ENCODE measurements at regions not wholly inside any gene's neighbourhood (a gene's known extent, or its start where the extent isn't known, plus 50 kb on each side); places are given as distances from the start of the nearest gene placed in this dataset.

DNA sequence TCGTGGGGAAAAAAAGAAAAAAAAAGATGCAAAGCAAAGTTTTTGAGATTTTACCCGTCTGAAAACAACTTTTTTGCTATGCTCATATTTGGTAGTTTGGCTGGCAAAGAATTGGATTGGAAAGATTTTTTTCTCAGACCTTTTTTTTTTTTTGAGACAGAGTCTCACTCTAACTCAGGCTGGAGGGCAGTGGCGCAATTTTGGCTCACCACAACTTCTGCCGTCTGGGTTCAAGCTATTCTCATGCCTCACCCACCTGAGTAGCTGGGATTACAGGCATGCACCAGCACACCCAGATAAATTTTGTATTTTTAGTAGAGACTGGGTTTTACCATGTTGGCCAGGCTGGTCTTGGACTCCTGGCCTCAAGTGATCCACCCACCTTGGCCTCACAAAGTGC is 56.3 kb upstream of the TANC1 start:
- TF ChIP-seq, protein P1, sequence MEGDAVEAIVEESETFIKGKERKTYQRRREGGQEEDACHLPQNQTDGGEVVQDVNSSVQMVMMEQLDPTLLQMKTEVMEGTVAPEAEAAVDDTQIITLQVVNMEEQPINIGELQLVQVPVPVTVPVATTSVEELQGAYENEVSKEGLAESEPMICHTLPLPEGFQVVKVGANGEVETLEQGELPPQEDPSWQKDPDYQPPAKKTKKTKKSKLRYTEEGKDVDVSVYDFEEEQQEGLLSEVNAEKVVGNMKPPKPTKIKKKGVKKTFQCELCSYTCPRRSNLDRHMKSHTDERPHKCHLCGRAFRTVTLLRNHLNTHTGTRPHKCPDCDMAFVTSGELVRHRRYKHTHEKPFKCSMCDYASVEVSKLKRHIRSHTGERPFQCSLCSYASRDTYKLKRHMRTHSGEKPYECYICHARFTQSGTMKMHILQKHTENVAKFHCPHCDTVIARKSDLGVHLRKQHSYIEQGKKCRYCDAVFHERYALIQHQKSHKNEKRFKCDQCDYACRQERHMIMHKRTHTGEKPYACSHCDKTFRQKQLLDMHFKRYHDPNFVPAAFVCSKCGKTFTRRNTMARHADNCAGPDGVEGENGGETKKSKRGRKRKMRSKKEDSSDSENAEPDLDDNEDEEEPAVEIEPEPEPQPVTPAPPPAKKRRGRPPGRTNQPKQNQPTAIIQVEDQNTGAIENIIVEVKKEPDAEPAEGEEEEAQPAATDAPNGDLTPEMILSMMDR (IDR thresholded peaks at IDR 0.05; ENCODE audit: insufficient read depth, low read depth, low read length, missing control alignments), result no peak
- H3K4me3 ChIP-seq (ENCODE audit: low read depth, low read length), result no peak overlapping the region
- DNase-seq (ENCODE audit: low read depth), result no peak

DNA sequence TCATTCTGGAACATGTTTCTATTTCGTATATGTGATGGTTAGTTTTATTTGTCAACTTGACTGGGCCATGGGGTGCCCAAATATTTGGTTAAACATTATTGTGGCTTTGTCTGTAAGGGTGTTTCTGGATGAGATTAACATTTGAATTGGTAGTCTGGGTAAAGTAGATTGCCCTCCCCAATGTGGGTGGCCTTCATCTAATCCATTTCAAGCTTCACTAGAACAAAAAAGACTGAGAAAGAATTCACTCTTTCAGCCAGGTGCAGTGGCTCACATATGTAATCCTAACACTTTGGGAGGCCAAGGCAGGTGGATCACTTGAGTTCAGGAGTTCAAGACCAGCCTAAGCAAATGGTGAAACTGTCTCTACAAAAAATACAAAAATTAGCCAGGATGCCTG is 55.7 kb upstream of the TANC1 start:
- no peak for DNase-seq (ENCODE audit: low read depth)
- TF ChIP-seq, protein P1 (IDR thresholded peaks at IDR 0.05; ENCODE audit: insufficient read depth, low read depth, low read length, missing control alignments), result no peak
- no peak overlapping the region for H3K4me3 ChIP-seq (ENCODE audit: low read depth, low read length)

DNA sequence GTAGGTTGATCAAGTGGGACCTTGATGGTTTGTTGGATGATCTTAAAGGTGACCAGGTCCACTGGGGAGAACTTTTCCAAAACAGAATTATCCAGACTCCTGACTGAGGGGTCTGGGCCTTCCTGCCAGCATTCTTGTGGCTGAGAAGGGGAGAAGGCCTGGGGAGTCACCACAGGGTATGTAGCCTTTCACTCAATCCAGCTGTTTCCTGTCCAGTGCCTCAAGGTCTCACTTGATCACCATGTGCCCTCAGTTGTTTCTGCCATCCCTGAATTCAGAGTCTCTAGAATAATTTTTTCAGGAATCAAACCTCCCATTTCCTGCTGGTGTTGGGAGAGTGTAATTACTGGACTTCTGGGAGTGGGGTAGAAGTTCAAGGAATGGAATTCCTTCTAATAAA is 54.4 kb upstream of the TANC1 start:
- H3K4me3 ChIP-seq (ENCODE audit: low read depth, low read length), result no peak overlapping the region
- DNase-seq (ENCODE audit: low read depth), result no peak
- TF ChIP-seq, protein P1 (IDR thresholded peaks at IDR 0.05; ENCODE audit: insufficient read depth, low read depth, low read length, missing control alignments), result no peak

DNA sequence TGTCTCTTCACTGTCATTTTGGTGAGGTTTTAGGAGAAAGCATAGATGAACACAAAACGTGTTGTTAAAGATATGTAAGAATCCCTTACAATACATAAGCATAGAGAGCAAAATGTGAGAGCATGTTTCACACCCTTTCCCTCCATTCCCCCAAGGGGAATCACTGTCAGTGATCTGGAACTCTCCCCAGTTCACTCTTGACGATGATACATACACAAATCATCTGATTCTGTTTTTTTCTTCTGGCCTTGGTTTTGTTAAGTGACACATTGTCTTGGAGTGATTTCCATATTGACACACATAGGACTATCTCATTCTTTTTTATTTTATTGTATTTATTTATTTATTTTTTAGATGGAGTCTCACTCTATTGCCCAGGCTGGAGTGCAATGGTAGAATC is 53.7 kb upstream of the TANC1 start:
- TF ChIP-seq, protein P1 (IDR thresholded peaks at IDR 0.05; ENCODE audit: insufficient read depth, low read depth, low read length, missing control alignments), result no peak
- no peak for DNase-seq (ENCODE audit: low read depth)

DNA sequence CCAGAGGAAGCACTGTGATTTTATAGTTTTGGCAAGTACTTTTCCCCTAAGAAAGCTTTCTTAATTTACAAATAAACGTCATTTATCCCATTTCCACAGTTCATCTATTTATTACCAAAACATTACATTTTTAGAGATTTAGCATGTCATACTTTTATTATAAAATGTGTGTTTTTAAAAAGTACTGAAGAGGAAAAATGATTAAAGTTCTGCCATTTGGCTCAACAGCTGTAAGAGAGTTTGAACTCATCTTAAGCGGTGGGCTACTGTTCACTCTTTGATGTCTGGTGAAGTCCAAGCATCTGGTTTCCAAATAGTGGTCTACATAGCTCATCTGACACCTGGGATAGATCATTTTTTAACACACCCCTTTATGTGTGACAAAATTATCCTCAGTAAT is 51.3 kb upstream of the TANC1 start:
- no peak overlapping the region for H3K4me3 ChIP-seq (ENCODE audit: low read depth, low read length)
- no peak for DNase-seq (ENCODE audit: low read depth)
- TF ChIP-seq, protein P1 (IDR thresholded peaks at IDR 0.05; ENCODE audit: insufficient read depth, low read depth, low read length, missing control alignments), result no peak

More for the DNA sequence above, 53.7 kb upstream of the TANC1 start:
- no peak overlapping the region for H3K4me3 ChIP-seq (ENCODE audit: low read depth, low read length)

DNA sequence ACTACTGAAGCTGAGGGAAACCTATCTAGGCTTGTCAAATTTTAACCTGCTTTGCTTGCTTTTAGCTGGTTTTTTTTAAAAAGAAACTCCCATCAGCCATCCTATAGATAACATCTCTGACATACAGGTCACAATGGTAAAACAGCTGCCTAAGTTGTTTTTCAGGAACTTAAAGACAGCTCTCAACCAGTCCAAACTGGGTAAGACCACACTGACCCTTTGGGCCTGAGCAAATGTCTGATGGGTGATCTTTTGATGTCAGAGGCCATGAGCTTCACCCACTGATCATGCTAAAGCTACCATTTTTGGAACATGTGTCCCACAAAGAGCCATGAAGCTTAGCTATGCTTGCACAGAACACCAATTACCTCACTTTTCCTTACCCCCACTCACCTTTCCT is 50.0 kb upstream of the TANC1 start:
- TF ChIP-seq, protein P1 (IDR thresholded peaks at IDR 0.05; ENCODE audit: insufficient read depth, low read depth, low read length, missing control alignments), result no peak
- no peak overlapping the region for H3K4me3 ChIP-seq (ENCODE audit: low read depth, low read length)
- no peak for DNase-seq (ENCODE audit: low read depth)
